ENCODE measurements at regions not wholly inside any gene's neighbourhood (a gene's known extent, or its start where the extent isn't known, plus 50 kb on each side); places are given as distances from the start of the nearest gene placed in this dataset.

GRCh38 chr5:174411479-174411819, 312.9 kb upstream of the MSX2 start:
- no peak for TF ChIP-seq POLR2A (IDR thresholded peaks at IDR 0.05; ENCODE audit: borderline replicate concordance, extremely low read depth, insufficient read depth, insufficient read length)
- TF ChIP-seq SIN3A (IDR thresholded peaks at IDR 0.05; ENCODE audit: low read depth), result no peak
- TF ChIP-seq YY1 (IDR thresholded peaks at IDR 0.05; ENCODE audit: extremely low read depth, insufficient replicate concordance, low read depth, low read length), result no peak
- no peak for TF ChIP-seq SRF (IDR thresholded peaks at IDR 0.05; ENCODE audit: low read depth)
- TF ChIP-seq, protein P1, sequence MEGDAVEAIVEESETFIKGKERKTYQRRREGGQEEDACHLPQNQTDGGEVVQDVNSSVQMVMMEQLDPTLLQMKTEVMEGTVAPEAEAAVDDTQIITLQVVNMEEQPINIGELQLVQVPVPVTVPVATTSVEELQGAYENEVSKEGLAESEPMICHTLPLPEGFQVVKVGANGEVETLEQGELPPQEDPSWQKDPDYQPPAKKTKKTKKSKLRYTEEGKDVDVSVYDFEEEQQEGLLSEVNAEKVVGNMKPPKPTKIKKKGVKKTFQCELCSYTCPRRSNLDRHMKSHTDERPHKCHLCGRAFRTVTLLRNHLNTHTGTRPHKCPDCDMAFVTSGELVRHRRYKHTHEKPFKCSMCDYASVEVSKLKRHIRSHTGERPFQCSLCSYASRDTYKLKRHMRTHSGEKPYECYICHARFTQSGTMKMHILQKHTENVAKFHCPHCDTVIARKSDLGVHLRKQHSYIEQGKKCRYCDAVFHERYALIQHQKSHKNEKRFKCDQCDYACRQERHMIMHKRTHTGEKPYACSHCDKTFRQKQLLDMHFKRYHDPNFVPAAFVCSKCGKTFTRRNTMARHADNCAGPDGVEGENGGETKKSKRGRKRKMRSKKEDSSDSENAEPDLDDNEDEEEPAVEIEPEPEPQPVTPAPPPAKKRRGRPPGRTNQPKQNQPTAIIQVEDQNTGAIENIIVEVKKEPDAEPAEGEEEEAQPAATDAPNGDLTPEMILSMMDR (IDR thresholded peaks at IDR 0.05 in 2 of 3, conservative IDR thresholded peaks at IDR 0.05 in 1 of 3; ENCODE audit: borderline replicate concordance in 1 of 3, insufficient read depth in 1 of 3, low read depth in 2 of 3, low read length in 2 of 3), result no peak
- TF ChIP-seq EZH2 (IDR thresholded peaks at IDR 0.05), result no peak
- TF ChIP-seq POLR2AphosphoS5 (IDR thresholded peaks at IDR 0.05; ENCODE audit: low read depth, low read length), result no peak
- no peak for TF ChIP-seq TCF7L2 (IDR thresholded peaks at IDR 0.05; ENCODE audit: borderline replicate concordance, extremely low read depth, insufficient read depth, insufficient read length)
- TF ChIP-seq EZH2phosphoT487 (IDR thresholded peaks at IDR 0.05; ENCODE audit: borderline replicate concordance), result no peak
- no peak for TF ChIP-seq SP1 (IDR thresholded peaks at IDR 0.05; ENCODE audit: low read depth)
- TF ChIP-seq, protein P2, sequence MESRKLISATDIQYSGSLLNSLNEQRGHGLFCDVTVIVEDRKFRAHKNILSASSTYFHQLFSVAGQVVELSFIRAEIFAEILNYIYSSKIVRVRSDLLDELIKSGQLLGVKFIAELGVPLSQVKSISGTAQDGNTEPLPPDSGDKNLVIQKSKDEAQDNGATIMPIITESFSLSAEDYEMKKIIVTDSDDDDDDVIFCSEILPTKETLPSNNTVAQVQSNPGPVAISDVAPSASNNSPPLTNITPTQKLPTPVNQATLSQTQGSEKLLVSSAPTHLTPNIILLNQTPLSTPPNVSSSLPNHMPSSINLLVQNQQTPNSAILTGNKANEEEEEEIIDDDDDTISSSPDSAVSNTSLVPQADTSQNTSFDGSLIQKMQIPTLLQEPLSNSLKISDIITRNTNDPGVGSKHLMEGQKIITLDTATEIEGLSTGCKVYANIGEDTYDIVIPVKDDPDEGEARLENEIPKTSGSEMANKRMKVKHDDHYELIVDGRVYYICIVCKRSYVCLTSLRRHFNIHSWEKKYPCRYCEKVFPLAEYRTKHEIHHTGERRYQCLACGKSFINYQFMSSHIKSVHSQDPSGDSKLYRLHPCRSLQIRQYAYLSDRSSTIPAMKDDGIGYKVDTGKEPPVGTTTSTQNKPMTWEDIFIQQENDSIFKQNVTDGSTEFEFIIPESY (IDR thresholded peaks at IDR 0.05; ENCODE audit: extremely low read depth, insufficient replicate concordance, low read length), result no peak

Data from HCT116 (cell line).